ENCODE measurements at regions not wholly inside any gene's neighbourhood (a gene's known extent, or its start where the extent isn't known, plus 50 kb on each side); places are given as distances from the start of the nearest gene placed in this dataset.

GRCh38 chr2:128439031-128439790, 120.5 kb upstream of the HS6ST1 start:
- no peak for FAIRE-seq

- FAIRE-seq, result no peak
Observed at GRCh38 chr2:128439791-128440665, 121.4 kb upstream of the HS6ST1 start.

GRCh38 chr2:128440666-128441340, 122.1 kb upstream of the HS6ST1 start:
- no peak for FAIRE-seq

DNA sequence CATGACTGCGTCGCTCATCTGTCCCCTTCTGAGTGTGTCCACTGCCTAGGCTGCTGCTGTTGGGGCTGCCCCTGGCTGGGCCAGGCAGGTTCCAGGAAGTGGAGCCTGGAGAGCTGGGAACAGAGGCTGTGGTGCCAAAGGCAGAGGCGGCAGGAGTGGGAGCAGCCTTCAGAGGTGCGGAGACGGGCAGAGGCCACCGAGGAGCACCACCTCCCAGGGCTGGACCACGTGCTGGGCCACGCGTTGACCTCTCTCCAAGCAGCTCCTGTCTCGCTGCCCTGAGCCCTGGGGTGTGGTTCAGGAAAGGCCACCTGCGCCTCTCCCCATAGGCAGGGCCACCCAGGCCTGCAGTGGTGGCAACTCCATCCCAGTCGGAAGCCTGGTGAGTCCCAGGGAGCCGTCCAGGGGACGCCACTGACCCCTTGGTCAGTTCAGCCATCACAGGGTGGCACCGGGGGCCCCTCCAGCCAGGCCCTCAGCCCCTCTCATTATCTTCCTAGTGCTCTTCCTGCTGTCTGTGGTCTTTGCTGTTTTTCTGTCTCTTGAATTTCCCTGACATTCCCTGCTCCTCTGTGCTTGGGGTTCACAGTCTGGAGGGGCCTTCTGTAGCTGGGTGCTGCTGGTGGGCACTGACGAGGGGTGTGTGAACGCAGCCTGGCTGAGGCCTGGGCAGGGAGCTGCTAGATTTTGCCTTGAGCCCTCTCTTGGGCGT, 122.8 kb upstream of the HS6ST1 start:
- FAIRE-seq, result no peak

DNA sequence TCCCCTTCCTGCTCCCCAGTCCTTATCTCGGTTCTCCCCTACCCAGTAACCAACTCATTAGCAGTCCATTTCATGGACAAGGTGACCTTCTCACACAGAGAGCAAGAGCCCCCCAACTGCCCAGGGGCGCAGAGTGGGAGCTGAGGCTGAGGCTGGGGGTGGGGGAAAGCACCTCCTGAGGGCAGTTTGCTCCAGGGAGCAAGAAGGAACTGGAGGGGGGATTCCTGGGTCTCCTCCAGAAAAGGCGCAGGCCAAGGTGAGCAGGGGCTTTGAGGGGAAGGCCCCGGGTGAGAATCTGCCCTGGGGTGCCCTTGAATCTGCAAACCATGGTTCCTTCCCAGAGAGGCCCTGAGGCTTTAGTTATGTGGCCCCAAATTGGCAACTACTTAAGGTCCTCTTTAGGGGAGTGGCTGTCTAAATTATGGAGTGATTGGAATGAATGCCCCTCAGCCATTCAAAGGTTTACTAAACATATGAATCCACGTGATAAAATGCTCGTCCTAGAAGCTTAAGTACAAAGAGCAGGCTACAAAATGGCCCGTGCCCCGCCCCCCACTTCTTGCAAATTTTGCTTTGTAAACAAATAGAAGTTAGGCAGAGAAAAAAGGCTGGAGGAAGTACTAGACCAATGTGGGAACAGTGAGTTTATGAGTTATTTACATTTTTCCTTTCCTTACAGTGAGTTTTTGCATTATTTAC, 123.5 kb upstream of the HS6ST1 start:
- no peak for FAIRE-seq

GRCh38 chr2:128442891-128443302, 124.2 kb upstream of the HS6ST1 start:
- no peak for FAIRE-seq

DNA sequence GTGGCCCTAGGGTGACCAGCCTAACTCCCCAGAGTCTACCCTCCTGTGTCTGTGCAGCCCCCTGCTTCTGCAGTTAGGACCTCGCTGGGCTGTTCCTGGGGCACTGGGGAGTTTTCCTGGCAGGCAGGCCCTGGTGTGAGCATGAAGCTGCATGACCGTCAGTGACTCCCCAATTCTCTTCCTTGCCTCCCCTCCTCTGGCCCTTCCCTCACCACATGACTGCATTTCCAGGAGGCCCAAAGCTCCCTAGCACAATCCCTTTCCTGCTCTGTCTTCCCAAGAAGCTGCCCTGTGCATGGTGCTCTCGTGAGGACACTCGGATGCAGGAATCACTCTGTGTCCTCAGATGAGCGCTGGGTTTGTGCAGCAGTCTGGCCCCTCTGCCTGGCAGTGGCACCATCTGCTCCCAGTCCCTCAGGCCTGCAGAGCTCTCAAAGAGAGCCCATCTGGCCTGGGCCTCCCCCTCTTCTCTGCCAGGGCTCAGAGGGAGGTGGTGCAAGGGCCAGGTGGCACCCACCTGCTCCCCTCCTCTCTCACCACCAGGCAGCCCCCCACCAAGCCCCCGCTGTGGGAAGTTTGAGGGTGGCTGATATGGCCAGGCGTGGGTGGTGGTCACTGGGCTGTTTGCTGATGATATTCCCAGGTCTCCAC, 125.6 kb upstream of the HS6ST1 start:
- FAIRE-seq, result no peak

- FAIRE-seq, result no peak
Observed at GRCh38 chr2:128444816-128445522, 126.3 kb upstream of the HS6ST1 start.

DNA sequence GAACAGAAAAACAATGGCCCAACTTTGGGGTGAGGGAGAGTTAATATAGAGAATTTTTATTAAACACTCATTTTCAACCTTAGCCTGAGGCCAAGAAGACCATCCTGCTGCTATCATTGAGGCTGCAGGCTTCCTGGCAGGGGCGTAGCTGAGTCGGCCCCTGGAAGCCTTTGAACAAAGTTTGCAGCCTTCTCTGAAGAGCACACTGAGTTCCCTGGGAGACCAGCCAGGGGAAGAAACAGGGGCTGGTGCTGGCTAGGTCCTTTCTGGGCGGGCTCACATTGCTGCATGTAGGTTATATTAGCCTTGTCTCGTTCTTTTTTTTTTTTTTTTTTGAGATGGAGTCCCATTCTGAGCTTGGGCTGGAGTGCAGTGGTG, 126.8 kb upstream of the HS6ST1 start:
- no peak for FAIRE-seq

- FAIRE-seq, result no peak
Observed at GRCh38 chr2:128446049-128446873, 127.6 kb upstream of the HS6ST1 start.

DNA sequence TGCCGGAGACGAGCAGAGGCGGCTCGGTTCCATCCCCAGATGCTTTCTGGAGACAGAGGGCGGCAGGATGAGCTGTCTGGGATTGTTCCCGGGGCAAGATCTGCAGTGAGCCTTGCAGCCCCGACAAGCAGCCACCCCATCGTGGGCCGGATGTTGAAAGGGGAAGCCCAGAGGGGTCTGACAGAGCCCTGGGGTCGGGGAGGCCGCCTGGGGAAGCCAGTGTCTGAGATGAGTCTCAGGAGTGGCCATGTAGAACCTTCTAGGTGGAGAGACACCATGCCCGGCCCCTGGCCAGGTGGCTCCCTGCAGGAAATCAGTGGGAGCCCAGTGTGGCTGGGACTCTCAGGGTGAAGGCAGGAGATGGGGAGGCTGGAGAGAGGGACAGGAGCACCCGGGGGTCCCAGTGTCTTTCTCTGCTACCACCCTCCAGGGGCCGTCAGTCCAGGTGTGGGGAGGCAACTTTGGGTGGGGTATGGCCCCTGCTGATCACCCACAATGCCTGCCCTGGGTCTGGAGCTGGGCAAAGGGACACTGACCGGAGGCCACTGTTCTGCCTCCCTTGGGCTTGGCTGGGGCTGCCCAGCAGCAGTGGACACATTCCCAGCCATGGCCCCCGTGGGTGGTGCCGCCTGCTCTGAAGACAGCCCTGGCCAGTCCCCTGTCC, 128.3 kb upstream of the HS6ST1 start:
- FAIRE-seq, result no peak

DNA sequence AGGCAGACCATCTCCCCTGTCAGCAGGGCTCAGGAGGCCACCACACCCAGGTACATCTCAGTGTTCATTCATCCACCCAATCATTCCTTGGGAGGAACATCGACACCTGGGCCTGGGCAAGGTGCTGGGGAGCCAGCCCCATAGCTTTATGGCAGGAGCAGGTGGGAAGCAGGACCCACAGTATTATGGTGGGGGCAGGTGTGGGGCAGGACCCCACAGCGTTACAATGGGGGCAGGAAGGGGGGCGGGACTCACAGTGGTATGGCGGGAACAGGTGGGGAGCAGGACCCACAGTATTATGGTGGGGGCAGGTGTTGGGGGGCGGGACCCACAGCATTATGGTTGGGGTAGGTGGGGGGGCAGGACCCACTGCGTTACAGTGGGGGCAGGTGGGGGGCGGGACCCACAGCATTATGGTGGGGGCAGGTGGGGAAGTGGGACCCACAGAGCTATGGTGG, 128.9 kb upstream of the HS6ST1 start:
- no peak for FAIRE-seq

- no peak for FAIRE-seq
Observed at GRCh38 chr2:128448331-128449225, 129.9 kb upstream of the HS6ST1 start.

DNA sequence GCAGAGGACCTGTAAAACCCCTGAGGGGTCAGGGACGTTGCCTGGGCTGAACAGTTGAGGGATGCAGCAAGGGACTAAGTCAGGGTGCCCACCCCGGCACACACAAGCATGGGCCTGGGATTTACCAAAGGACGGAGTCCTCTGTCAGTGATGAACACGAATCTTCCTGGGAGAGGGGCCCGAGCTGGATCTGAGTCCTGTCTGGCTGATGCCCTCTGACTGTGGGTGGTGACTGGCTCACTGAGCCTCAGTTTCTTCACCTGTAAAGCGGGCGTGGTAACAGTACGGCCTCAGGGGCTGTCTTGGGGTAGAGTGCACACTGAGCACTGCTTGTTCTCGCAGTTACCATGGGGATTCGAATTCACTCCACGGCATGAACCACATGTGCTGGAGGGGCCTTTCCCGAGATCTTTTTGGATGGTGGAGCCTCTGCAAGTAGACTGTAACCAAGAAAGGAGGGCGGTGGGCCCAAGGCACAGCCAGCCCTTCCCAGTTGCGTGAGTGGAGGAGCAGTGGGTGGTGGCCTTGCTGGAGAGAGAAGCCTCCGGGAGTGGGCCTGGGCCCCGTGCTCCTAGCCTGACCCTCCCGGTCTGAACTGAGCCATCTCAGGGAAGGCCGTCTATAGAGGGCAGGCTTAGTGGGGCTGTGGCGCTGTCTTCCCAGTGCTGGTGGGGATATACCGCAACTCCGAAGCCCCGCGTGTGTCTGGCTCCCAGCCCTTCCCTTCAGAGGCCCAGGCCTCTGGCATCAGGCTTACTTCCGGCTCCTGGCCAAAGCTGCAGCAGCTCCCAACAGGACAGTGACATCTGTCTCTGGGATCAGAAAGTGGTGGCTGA, 130.8 kb upstream of the HS6ST1 start:
- FAIRE-seq, result no peak

DNA sequence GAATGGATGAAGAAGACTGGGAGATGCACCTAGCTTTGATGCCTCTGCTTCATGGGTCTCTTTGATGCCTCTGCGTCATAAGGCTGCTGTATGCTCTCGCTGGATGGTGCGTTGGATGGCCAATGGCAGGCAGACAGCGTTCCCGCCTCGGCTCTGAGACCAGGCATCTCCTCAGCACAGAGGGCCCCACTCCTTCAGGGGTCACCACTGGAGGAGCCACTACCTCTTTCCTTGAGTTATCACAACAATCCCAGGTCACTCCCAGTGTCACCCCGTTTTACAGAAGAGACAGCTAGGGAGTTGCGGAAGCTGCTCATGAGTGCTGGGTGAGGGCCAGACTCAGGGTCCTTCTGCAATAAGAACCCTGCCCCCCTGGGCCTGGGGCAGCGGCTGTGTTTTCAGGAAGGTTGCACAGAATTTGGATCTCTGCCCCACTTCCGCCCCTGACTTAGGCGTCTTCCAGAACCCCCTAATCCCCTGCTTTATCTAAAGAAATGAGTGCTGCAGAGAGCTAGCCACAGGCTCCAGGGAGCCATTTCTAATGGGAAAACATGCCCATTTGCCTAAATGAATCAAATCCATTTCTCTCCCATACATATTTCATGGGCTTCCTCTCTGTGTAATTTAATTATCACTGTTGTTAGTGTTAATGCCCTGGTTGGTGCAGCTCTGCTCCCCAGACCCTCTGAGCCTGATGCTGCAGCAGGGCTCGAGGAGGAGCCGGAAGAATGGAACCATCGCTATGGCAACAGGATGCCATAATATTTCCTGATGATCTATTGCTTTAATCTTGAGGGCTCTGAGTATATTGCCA, 131.8 kb upstream of the HS6ST1 start:
- no peak for FAIRE-seq

Data from G401.6 (cell line).